Endothelial cell of umbilical vein (primary cell): ENCODE measurements at regions not wholly inside any gene's neighbourhood (a gene's known extent, or its start where the extent isn't known, plus 50 kb on each side); places are given as distances from the start of the nearest gene placed in this dataset.

Source experiments
- BruUV-seq: library from RNA; stranded (reverse); fragments of 400-500 nt; replicated peaks from 2 replicates; lab custom pipeline; 2021; lab: Mats Ljungman, UMichigan
- CTCF ChIA-PET: fragments of 300-600, 350-600 bp; sonication (Branson Sonifier 250); formaldehyde crosslinking; loops from one replicate; lab custom pipeline; 2021; ENCODE audit warnings: antibody characterized with exemption, inconsistent platforms; lab: Charles Lee
- POLR2A ChIA-PET: fragments of 300-600, 350-600 bp; sonication (Branson Sonifier 250); formaldehyde crosslinking; loops from one replicate; lab custom pipeline; 2021; ENCODE audit warnings: antibody characterized with exemption, inconsistent platforms; lab: Charles Lee
- DNase-seq: peaks from one replicate; pipeline ENCODE4 v3.0.0-alpha.2; 2011; ENCODE audit warnings: low read depth, low spot score
- FAIRE-seq: peaks from 2 replicates; lab custom pipeline; 2011; peaks lifted over from hg19 to GRCh38; lab: Jason Lieb, UNC
- H2AFZ ChIP-seq: 2 replicates; pipeline ENCODE4 v1.6.0; 2012; ENCODE audit warnings: low read depth, low read length, control low read depth, inconsistent platforms
- H3K27ac ChIP-seq: 2 replicates; pipeline ENCODE4 v1.5.1; 2011; ENCODE audit warnings: low read depth, mild to moderate bottlenecking, control low read depth, low read length, moderate library complexity; ENCODE audit not compliant: insufficient read depth
- H3K27me3 ChIP-seq, 2 experiments: 2 replicates each; pipeline versions ENCODE4 v1.6.0 to v1.6.1; 2011; ENCODE audit warnings: low read length in 2 of 2, mixed read lengths in 1 of 2; ENCODE audit not compliant: control insufficient read depth in 2 of 2, insufficient read depth in 2 of 2
- H3K36me3 ChIP-seq, 2 experiments: 2 replicates in 1 of 2; 3 replicates in 1 of 2; pipeline ENCODE4 v1.5.1; 2011; ENCODE audit warnings: low read length in 2 of 2, mild to moderate bottlenecking in 1 of 2, moderate library complexity in 1 of 2; ENCODE audit not compliant: control insufficient read depth in 2 of 2, insufficient read depth in 2 of 2; ENCODE audit errors: extremely low read depth in 1 of 2
- H3K4me1 ChIP-seq: 3 replicates; pipeline ENCODE4 v1.5.1; 2011; ENCODE audit warnings: mild to moderate bottlenecking, low read length; ENCODE audit not compliant: control insufficient read depth, insufficient read depth; ENCODE audit errors: extremely low read depth
- H3K4me2 ChIP-seq: 2 replicates; pipeline ENCODE4 v1.6.1; 2011; ENCODE audit warnings: low read length, control low read depth, mixed read lengths; ENCODE audit not compliant: insufficient read depth
- H3K4me3 ChIP-seq, 3 experiments: fragments of 200-600 bp in 1 of 3; sonication (generic), shearing (Covaris generic) in 1 of 3; replicated peaks in 1 of 3; 2 replicates each; pipeline ENCODE4 v1.5.1; 2011 to 2016; ENCODE audit warnings: control low read depth in 3 of 3, low read length in 3 of 3, mild to moderate bottlenecking in 2 of 3, inconsistent platforms in 1 of 3, low read depth in 1 of 3, moderate library complexity in 1 of 3; ENCODE audit not compliant: insufficient read depth in 1 of 3
- H3K79me2 ChIP-seq: 2 replicates; pipeline ENCODE4 v1.6.0; 2012; ENCODE audit warnings: low read length, inconsistent platforms; ENCODE audit not compliant: control insufficient read depth, insufficient read depth
- H3K9ac ChIP-seq: replicated peaks from 2 replicates; pipeline ENCODE3; 2011; ENCODE audit warnings: low read length, control low read depth; ENCODE audit not compliant: insufficient read depth; ENCODE audit errors: extremely low read depth
- H3K9me1 ChIP-seq: replicated peaks from 3 replicates; pipeline ENCODE4 v1.6.0; 2011; ENCODE audit warnings: mild to moderate bottlenecking, low read length; ENCODE audit not compliant: control insufficient read depth, insufficient read depth; ENCODE audit errors: extremely low read depth
- H3K9me3 ChIP-seq: replicated peaks from 2 replicates; pipeline ENCODE4 v1.5.1; 2012; ENCODE audit warnings: low read length, inconsistent platforms; ENCODE audit not compliant: control insufficient read depth, insufficient read depth
- H4K20me1 ChIP-seq: replicated peaks from 2 replicates; pipeline ENCODE3; 2011; ENCODE audit warnings: mild to moderate bottlenecking, low read length; ENCODE audit not compliant: control insufficient read depth, insufficient read depth; ENCODE audit errors: extremely low read depth
- CTCF ChIP-seq, 2 donors: IDR thresholded peaks; 1 replicate in 1 of 2; 2 replicates in 1 of 2; pipeline ENCODE4 v1.5.1; 2011; ENCODE audit warnings: low read length in 2 of 2, mild to moderate bottlenecking in 2 of 2, moderate library complexity in 2 of 2, control low read depth in 1 of 2, inconsistent platforms in 1 of 2, low read depth in 1 of 2; ENCODE audit not compliant: insufficient read depth in 1 of 2; ENCODE audit errors: extremely low read depth in 1 of 2
- EZH2 ChIP-seq: IDR thresholded peaks from 2 replicates; pipeline ENCODE4 v1.6.1; 2012; ENCODE audit warnings: borderline replicate concordance, low read depth, mild to moderate bottlenecking, moderate library complexity, low read length, inconsistent platforms; ENCODE audit not compliant: severe bottlenecking
- FOS ChIP-seq: IDR thresholded peaks from 2 replicates; pipeline ENCODE4 v1.6.1; 2011; ENCODE audit warnings: mild to moderate bottlenecking, low read length, moderate library complexity, borderline replicate concordance; ENCODE audit not compliant: insufficient read depth
- GATA2 ChIP-seq: IDR thresholded peaks from 2 replicates; pipeline ENCODE4 v1.7.0; 2011; ENCODE audit warnings: low read depth, mild to moderate bottlenecking, moderate library complexity, mixed read lengths, low read length; ENCODE audit not compliant: insufficient read length, insufficient read depth
- JUN ChIP-seq: IDR thresholded peaks from 2 replicates; pipeline ENCODE4 v1.6.1; 2011; ENCODE audit warnings: borderline replicate concordance, low read depth; ENCODE audit not compliant: insufficient read length, insufficient read depth
- MAX ChIP-seq: IDR thresholded peaks from 2 replicates; pipeline ENCODE4 v1.6.1; 2011; ENCODE audit not compliant: insufficient read depth, insufficient read length
- POLR2A ChIP-seq: IDR thresholded peaks from 2 replicates; pipeline ENCODE4 v1.6.1; 2012; ENCODE audit warnings: low read depth, mild to moderate bottlenecking, control low read depth, low read length
- POLR2AphosphoS5 ChIP-seq: IDR thresholded peaks from 2 replicates; pipeline ENCODE4 v1.6.1; 2012; ENCODE audit warnings: low read depth, mild to moderate bottlenecking, control low read depth, low read length, moderate library complexity; ENCODE audit not compliant: insufficient read depth
- dilution Hi-C: fragments of 300-500 bp; cut with MboI; formaldehyde crosslinking; loops from one replicate; pipeline ENCODE4 v1.15.0; 2019; ENCODE audit warnings: low sequenced_read_pairs; ENCODE audit not compliant: extremely low pct_ligation_motif_present
- intact Hi-C: fragments of 100-400 bp; cut with micrococcal nuclease; formaldehyde crosslinking; loops from one replicate; pipeline ENCODE4 v1.10.0; 2022

- Histone ChIP-seq H2AFZ (no peak overlapping the region), H3K27me3 (no peaks in the 10 kb centered on the region), H3K36me3 (no peaks in the 10 kb centered on the region), H4K20me1 (no peaks in the 10 kb centered on the region), H3K4me1 (peaks cover 38% of the 10 kb centered on the region), H3K4me2 (no peak overlapping the region), H3K9ac (no peak overlapping the region), H3K9me1 (no peaks in the 10 kb centered on the region), H3K27ac (no peak overlapping the region), H3K9me3 (no peaks in the 10 kb centered on the region), H3K79me2 (peaks cover 7% of the 10 kb centered on the region), H3K4me3 (no peak overlapping the region)
- no TSS peak for BruUV-seq
- POLR2A ChIA-PET: no interaction called here
- dilution Hi-C loops (no loop called here), intact Hi-C loops (no loop called here)
- DNase-seq (no peak), FAIRE-seq (no peak)
- CTCF ChIA-PET: no interaction called here
- TF ChIP-seq FOS (no peak), GATA2 (no peak), JUN (no peak), EZH2 (no peak), POLR2A (no peak), CTCF (IDR thresholded peaks at IDR 0.05; ENCODE audit: extremely low read depth in 1 of 2, insufficient read depth in 1 of 2, low read depth in 1 of 2, low read length in 2 of 2) (no peak), POLR2AphosphoS5 (no peak), MAX (no peak)
Measured at GRCh38 chr13:99061411-99061810, 83.5 kb upstream of the DOCK9 start.
